DMS 273 (cell line): ENCODE measurements at regions not wholly inside any gene's neighbourhood (a gene's known extent, or its start where the extent isn't known, plus 50 kb on each side); places are given as distances from the start of the nearest gene placed in this dataset.
"Not testable (repeated sequence)": the region's sequence is repeated elsewhere in the genome, so short reads cannot be mapped to it uniquely, and the experiment has no call there.

Experiments
- DNase-seq: peaks from one replicate; lab custom pipeline; 2025; ENCODE audit not compliant: unreplicated experiment; lab: John Stamatoyannopoulos, UW

DNA sequence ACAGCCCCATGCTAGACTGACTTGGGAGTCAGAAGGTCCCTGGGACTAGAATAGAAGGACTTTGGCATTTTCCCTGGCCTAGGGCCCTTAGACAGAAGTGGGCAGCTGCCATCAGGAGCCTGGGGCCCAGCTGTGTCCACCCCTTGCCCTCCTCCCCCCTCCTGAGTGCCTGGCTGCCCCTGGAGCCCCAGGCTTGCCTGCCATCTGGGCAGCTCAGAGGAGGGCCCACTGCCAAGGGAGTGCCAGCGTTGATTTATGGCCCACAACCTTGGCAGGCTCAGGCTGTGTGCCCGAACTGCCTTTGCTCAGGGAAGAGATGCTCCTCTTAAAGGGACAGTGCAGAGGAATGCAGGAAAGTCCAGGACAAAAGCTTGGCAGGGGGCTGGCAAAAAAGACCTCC, 439.1 kb downstream of the SPATA31A7 start:
- peak; percentile 0 for DNase-seq

DNA sequence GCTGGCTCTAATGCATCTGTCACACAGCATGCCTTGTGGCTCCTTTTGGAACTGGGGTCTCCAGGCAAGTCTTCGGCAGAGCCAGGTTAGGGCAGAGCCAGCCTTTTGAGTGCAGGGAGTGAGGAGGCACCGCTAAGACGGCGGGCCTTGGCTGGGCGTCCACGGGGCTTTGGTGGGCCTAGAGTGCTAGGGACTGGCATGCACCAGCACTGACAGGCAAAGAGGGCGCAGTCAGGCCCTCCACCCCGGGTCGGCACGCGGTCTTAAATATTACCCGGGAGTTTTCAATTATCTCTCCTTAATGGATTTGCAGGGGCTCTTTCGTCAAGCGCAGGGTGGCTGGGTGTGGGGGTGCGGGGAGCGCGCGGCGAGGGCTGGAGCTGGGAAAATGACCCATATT, 444.4 kb downstream of the SPATA31A7 start:
- DNase-seq, result no peak

DNA sequence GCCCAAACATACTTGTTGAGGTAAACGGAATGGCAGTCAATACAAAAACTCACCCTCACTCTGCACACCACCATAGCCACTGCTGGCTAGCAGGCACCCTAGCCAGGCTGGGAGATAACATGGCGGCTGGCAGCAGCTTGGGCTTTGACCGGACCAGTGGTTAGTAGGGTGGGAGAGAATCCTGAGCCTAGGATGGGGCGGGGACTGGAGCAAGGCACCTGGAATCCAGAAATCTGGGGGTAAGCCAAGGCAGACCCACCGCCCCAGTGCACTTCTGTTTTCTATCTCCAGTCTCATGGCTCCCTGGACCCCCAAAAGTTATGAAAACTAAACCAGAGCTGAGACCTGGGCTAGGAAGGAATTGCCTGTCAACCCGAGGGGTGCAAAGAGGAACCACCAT, 474.4 kb downstream of the SPATA31A7 start:
- DNase-seq, result not testable (repeated sequence)

DNA sequence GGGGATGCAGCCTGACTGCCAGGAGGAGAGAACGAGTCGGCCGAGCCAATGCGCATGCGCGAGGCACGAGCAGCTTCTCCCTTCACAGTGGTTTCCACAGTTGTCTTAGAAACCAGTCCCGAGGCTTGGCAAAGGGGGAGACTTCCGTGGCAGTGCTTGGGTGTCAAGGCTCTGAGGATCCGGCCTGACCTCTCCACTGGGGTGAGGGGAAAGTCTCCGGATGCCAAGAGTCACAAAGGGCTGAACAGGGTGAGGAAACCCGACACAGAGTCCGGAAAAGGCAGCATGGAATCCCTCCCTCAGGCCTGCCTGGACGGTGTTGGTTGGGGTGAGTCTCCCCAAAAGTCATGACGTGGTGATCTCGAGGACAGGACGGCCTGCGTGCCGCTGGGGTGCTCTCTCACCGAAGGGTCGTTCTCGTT, 475.5 kb downstream of the SPATA31A7 start:
- DNase-seq, result no peak

DNA sequence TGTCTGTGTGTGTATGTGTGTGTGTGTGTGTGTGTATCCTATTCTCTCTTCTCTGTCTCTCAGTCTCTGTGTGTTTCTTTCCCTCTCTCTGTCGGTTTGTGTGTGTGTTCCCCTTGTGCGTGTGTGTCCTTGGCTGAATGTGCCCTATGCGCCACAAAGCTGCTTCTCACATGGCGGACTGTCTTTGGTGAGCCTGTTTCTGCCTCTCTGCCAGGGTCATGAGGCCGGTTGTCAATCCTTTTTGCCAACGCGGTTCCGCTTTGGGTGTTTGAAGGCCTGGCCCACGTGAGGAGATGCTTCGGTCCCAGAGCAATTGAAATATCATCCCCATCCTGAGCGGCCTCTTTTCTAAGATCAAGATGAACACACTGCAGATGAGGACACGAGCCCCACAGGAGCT, 476.0 kb downstream of the SPATA31A7 start:
- no peak for DNase-seq

- no peak for DNase-seq
Observed at GRCh38 chr9:61666310-61666709, 476.5 kb downstream of the SPATA31A7 start.

- no peak for DNase-seq
Observed at GRCh38 chr9:61666849-61667371, 477.1 kb downstream of the SPATA31A7 start.

DNA sequence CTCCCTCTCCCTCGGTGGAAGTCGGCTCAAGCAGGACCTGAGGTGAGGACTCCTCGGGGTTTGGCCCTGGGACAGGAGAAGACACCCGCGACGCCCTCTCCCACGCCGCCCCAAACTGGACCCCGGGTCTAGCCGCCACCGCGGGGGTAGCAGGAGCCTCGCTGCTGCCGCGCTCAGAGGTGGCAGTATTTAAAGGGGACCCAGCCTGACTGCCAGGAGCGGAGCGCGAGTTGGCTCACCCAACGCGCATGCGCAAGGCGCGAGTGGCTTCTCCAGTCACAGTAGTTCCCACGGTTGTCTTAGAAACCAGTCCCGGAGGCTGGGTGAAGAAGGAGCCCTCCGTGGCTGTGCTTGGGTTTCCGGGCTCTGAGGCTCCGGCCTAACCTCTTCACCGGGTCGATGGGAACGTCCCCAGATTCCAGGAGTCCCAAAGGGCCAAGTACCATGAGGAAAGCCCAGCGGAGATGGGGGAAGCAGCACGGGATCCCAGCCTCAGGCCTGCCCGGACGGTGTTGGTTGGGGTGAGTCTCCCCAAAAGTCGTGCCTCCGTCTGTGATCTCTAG, 477.8 kb downstream of the SPATA31A7 start:
- no peak for DNase-seq

GRCh38 chr9:61668201-61668600, 478.4 kb downstream of the SPATA31A7 start:
- DNase-seq, result not testable (repeated sequence)

DNA sequence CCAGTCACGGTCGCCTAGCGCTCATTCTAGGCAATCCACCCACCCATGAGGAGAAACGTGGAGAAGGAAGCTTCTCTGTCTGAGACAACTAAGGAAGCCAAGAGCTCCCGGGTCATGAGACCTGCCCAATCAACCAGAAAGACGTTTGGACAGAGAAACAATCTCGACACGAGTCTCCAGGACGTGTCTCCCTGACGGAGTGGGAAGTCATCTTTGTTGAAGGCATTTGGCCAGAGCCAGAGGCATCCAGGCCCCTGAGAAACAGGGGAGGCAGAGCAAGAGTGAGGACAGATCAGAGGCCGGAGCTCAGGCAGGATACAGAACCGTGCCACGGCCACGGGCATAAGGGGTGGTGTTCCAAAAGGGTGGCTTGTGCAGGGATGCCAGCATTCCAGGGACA, 479.0 kb downstream of the SPATA31A7 start:
- no peak for DNase-seq

- DNase-seq, result no peak
Observed at GRCh38 chr9:61669352-61669751, 479.5 kb downstream of the SPATA31A7 start.

DNA sequence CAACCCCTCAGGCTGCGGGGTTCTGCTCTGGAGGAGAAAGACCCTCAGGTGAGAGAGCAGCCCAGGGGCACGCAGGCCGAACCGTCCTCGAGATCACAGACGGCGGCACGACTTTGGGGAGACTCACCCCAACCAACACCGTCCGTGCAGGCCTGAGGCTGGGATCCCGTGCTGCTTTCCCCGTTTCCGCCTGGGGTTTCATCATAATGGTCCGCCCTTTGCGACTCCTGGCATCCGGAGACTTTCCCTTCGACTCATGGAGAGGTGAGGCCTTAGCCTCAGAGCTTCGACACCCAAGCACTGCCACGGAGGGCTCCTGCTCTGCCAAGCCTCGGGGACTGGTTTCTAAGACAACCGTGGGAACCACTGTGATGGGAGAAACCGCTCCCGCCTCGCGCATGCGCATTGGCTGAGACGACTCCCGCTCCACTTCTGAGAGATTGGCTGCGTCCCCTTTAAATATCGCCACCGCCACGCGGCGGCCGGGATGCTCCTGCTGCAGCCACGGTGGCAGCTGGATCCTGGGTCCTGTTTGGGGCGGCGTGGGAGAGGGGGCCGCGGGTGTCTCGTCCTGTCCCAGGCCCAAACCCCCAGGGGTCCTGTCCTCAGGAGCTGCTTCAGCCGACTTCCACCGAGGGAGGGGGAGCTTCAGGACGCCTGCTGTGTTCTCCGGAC, 480.1 kb downstream of the SPATA31A7 start:
- DNase-seq, result peak; percentile 14

DNA sequence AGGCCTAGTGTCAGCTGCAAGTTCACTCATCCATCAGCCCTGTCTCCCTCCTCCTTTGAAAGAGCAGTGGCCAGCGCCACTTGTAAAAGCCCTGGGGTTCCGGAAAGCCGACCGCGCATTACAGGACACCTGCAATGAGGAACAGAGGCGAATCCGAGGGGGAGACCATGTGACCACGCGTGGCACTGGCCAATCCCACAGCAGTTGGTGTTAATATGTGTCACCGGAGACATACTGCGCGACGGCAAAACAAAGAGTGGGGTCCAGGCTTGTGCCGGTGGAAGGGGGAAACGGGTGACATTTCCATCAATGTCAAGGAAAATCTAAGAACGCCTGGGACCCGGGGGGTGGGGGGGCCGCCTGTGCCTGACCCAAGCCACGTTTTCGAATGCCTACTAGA, 480.8 kb downstream of the SPATA31A7 start:
- DNase-seq, result no peak

DNA sequence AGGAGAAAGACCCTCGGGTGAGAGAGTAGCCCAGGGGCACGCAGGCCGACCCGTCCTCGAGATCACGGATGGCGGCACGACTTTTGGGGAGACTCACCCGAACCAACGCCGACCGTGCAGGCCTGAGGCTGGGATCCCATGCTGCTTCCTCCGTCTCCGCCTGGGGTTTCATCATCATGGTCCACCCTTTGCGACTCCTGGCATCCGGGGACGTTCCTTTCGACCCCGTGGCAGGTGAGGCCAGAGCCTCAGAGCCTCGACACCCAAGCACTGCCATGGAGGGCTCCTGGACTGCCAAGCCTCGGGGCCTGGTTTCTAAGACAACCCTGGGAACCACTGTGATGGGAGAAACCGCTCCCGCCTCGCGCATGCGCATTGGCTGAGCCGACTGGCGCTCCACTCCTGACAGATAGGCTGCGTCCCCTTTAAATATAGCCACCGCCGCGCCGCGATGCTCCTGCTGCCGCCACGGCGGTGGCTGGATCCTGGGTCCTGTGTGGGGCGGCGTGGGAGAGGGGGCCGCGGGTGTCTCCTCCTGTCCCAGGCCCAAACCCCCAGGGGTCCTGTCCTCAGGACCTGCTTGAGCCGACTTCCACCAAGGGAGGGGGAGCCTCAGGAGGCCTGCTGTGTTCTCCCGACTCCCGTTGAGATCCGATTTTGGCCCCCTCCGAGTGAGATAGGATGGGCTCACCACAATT, 481.6 kb downstream of the SPATA31A7 start:
- no peak for DNase-seq

- not testable (repeated sequence) for DNase-seq
Observed at GRCh38 chr9:61672107-61672541, 482.3 kb downstream of the SPATA31A7 start.

DNA sequence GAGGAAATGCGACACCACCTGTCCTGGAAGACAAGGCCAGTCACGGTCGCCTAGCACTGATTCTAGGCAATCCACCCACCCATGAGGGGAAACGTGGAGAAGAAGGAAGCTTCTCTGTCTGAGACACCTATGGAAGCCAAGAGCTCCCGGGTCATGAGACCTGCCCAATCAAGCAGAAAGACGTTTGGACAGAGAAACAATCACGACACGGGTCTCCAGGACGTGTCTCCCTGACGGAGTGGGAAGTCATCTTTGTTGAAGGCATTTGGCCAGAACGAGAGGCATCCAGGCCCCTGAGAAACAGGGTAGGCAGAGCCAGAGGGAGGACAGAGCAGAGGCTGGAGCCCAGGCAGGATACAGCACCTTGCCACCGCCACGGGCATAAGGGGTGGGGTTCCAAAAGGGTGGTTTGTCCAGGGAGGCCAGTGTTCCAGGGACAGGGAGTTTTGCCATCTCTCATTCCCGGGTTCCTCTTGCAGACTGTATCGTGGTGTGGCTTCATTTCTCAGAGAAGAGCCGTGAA, 482.9 kb downstream of the SPATA31A7 start:
- DNase-seq, result not testable (repeated sequence)

DNA sequence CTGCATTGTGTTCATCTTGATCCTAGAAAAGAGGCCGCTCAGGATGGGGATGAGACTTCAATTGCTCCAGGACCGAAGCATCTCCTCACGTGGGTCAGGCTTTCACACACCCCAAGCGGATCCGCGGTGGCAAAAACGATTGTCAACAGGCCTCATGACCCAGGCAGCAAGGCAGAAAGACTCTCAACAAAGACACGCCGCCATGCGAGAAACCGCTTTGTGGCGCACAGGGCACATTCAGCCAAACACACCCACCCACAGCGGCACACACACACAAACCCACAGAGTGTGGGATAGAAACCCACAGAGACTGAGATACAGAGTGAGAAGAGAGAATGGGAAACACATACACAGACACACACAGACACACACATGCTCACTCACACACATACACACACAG, 483.4 kb downstream of the SPATA31A7 start:
- no peak for DNase-seq

DNA sequence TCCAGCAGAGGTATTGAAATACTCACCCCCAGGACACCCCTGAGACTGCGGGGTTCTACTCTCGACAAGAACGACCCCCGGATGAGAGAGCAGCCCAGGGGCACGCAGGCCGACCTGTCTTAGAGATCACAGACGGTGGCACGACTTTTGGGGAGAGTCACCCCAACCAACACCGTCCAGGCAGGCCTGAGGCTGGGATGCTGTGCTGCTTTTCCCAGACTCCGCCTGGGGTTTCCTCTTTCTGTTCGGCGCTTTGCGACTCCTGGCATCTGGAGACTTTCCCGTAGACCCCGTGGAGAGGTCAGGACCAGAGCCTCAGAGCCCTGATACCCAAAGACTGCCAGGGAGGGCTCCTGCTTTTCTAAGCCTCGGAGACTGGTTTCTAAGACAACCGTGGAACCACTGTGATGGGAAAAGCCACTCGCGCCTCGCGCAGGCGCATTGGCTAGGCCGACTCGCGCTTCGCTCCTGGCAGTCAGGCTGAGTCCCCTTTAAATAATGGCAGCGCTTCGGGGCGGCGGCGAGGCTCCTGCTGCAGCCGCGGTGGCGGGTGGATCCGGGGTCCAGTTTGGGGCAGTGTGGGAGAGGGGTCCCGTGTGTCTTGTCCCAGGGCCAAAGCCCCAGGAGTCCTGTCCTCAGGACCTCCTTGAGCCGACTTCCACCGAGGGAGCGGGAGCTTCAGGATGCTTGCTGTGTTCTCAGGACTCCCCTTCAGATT, 484.0 kb downstream of the SPATA31A7 start:
- no peak for DNase-seq

DNA sequence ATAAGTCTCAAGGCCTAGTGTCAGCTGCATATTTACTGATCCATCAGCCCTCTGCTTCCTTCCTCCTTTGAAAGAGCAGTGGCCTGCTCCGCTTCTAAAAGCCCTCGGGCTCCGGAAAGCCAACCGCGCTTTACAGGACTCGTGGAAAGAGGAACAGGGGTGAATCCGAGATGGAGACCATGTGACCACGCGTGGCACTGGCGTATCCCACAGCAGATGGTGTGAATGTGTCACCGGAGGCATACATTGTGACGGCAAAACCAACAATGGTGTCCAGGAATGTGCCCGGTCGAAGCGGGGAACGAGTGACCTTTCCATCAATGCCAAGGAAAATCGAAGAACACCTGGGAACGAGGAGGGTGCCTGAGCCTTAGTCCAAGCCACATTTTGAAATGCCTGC, 484.6 kb downstream of the SPATA31A7 start:
- no peak for DNase-seq

- DNase-seq, result no peak
Observed at GRCh38 chr9:61674882-61675281, 485.0 kb downstream of the SPATA31A7 start.
